ENCODE measurements at regions not wholly inside any gene's neighbourhood (a gene's known extent, or its start where the extent isn't known, plus 50 kb on each side); places are given as distances from the start of the nearest gene placed in this dataset.

GRCh38 chr18:45526114-45526841 lies 89.0 kb upstream of the SLC14A2 start:
- H3K4me1 ChIP-seq, result peaks cover 0 to 5% (median 0%) of the 10 kb centered on the region in 6 donors
- H3K9me3 ChIP-seq, result no peaks in the 10 kb centered on the region
- TF ChIP-seq POLR2A (IDR thresholded peaks at IDR 0.05) (no peak), POLR2AphosphoS5 (IDR thresholded peaks at IDR 0.05) (no peak), CTCF (IDR thresholded peaks at IDR 0.05 in 8 of 11, conservative IDR thresholded peaks at IDR 0.05 in 3 of 11) (no peak)
- no peak for DNase-seq
- no peaks in the 10 kb centered on the region for H3K27me3 ChIP-seq (replicated peaks in 1 of 7)
- WGBS, 5 donors, result 47 to 69% (median 54%) methylated on average over 3 of the region's 3 CpGs
- H3K4me3 ChIP-seq, result no peak overlapping the region
- H3K36me3 ChIP-seq, result no peaks in the 10 kb centered on the region
- intact Hi-C loops (cut with DNase I; ENCODE audit: low total_unique reads), result no loop called here
- H3K27ac ChIP-seq, result peak overlapping the region in 1 of 8 donors; percentile 4

GRCh38 chr18:45527891-45528290 lies 87.4 kb upstream of the SLC14A2 start:
- no peak for TF ChIP-seq CTCF (IDR thresholded peaks at IDR 0.05 in 8 of 11, conservative IDR thresholded peaks at IDR 0.05 in 3 of 11)
- TF ChIP-seq POLR2A (IDR thresholded peaks at IDR 0.05), result no peak
- TF ChIP-seq POLR2AphosphoS5 (IDR thresholded peaks at IDR 0.05), result no peak
- intact Hi-C loops (cut with DNase I; ENCODE audit: low total_unique reads), result no loop called here
- Histone ChIP-seq H3K4me1 (peaks cover 0 to 5% (median 0%) of the 10 kb centered on the region in 6 donors), H3K27ac (no peak overlapping the region), H3K9me3 (peaks cover 0 to 4% (median 0%) of the 10 kb centered on the region in 8 donors), H3K4me3 (no peak overlapping the region), H3K36me3 (no peaks in the 10 kb centered on the region), H3K27me3 (replicated peaks in 1 of 7) (no peaks in the 10 kb centered on the region)
- WGBS, 5 donors, result 85 to 94% (median 87%) methylated on average over 5 of the region's 5 CpGs
- DNase-seq, result no peak

- TF ChIP-seq CTCF (IDR thresholded peaks at IDR 0.05 in 8 of 11, conservative IDR thresholded peaks at IDR 0.05 in 3 of 11) (no peak), POLR2A (IDR thresholded peaks at IDR 0.05) (no peak), POLR2AphosphoS5 (IDR thresholded peaks at IDR 0.05) (no peak)
- no peak for DNase-seq
- WGBS, 5 donors, result 57 to 76% (median 76%) methylated on average over 2 of the region's 2 CpGs
These were observed 86.5 kb upstream of the SLC14A2 start for GRCh38 chr18:45528712-45529336.

GRCh38 chr18:45538444-45538843 lies 76.8 kb upstream of the SLC14A2 start:
- Histone ChIP-seq H3K36me3 (no peaks in the 10 kb centered on the region), H3K9me3 (peaks cover 0 to 21% (median 8%) of the 10 kb centered on the region in 8 donors), H3K4me3 (no peak overlapping the region), H3K27ac (no peak overlapping the region), H3K27me3 (replicated peaks in 1 of 7) (no peaks in the 10 kb centered on the region), H3K4me1 (no peaks in the 10 kb centered on the region)
- DNase-seq, result no peak
- intact Hi-C loops (cut with DNase I; ENCODE audit: low total_unique reads), result no loop called here
- TF ChIP-seq POLR2AphosphoS5 (IDR thresholded peaks at IDR 0.05) (no peak), POLR2A (IDR thresholded peaks at IDR 0.05) (no peak), CTCF (IDR thresholded peaks at IDR 0.05 in 8 of 11, conservative IDR thresholded peaks at IDR 0.05 in 3 of 11) (no peak)
- 41 to 75% (median 48%) methylated on average over 2 of the region's 2 CpGs for whole genome bisulfite sequencing, 5 donors

More at GRCh38 chr18:45528712-45529336, 86.5 kb upstream of the SLC14A2 start:
- Histone ChIP-seq H3K27ac (no peak overlapping the region), H3K9me3 (peaks cover 0 to 4% (median 0%) of the 10 kb centered on the region in 8 donors), H3K4me3 (no peak overlapping the region), H3K4me1 (peaks cover 0 to 5% (median 0%) of the 10 kb centered on the region in 6 donors), H3K27me3 (replicated peaks in 1 of 7) (no peaks in the 10 kb centered on the region), H3K36me3 (no peaks in the 10 kb centered on the region)
- intact Hi-C loops (cut with DNase I; ENCODE audit: low total_unique reads), result no loop called here
